GM10266 (cell line): ENCODE measurements at regions not wholly inside any gene's neighbourhood (a gene's known extent, or its start where the extent isn't known, plus 50 kb on each side); places are given as distances from the start of the nearest gene placed in this dataset.
"Not testable (repeated sequence)": the region's sequence is repeated elsewhere in the genome, so short reads cannot be mapped to it uniquely, and the experiment has no call there.

ENCODE experiments used
- DNase-seq: peaks from one replicate; pipeline ENCODE4 v3.0.0; 2012; ENCODE audit errors: extremely low spot score
- TF ChIP-seq, protein P1 (sequence below): IDR thresholded peaks from 2 replicates; pipeline ENCODE4 v1.5.1; 2012; ENCODE audit warnings: mild to moderate bottlenecking, low read depth; ENCODE audit not compliant: control insufficient read depth, insufficient read depth; ENCODE audit errors: missing control alignments

- peak; percentile 13 for DNase-seq
- TF ChIP-seq, protein P1, sequence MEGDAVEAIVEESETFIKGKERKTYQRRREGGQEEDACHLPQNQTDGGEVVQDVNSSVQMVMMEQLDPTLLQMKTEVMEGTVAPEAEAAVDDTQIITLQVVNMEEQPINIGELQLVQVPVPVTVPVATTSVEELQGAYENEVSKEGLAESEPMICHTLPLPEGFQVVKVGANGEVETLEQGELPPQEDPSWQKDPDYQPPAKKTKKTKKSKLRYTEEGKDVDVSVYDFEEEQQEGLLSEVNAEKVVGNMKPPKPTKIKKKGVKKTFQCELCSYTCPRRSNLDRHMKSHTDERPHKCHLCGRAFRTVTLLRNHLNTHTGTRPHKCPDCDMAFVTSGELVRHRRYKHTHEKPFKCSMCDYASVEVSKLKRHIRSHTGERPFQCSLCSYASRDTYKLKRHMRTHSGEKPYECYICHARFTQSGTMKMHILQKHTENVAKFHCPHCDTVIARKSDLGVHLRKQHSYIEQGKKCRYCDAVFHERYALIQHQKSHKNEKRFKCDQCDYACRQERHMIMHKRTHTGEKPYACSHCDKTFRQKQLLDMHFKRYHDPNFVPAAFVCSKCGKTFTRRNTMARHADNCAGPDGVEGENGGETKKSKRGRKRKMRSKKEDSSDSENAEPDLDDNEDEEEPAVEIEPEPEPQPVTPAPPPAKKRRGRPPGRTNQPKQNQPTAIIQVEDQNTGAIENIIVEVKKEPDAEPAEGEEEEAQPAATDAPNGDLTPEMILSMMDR: no peak
These were observed 366.0 kb upstream of the RGS6 start for GRCh38 chr14:71566276-71566675.

DNA sequence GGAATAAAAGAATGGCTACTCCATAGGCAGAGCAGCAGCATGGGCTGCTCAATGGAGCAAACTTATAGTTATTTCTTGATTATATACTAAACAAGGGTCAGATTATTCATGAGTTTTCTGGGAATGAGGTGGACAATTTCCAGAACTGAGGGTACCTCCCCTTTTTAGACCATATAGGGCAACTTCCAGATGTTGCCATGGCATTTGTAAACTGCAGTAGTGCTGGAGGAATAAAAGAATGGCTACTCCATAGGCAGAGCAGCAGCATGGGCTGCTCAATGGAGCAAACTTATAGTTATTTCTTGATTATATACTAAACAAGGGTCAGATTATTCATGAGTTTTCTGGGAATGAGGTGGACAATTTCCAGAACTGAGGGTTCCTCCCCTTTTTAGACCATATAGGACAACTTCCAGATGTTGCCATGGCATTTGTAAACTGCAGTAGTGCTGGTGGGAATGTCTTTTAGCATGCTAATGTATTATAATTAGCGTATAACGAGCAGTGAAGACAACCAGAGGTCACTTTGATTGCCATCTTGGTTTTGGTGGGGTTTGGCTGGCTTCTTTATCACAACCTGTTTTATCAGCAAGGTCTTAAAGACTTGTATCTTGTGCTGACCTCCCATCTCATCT is 364.6 kb upstream of the RGS6 start:
- DNase-seq: not testable (repeated sequence)

GRCh38 chr14:71574976-71575375 is 357.3 kb upstream of the RGS6 start:
- TF ChIP-seq, protein P1: no peak
- no peak for DNase-seq

GRCh38 chr14:71576472-71576871 is 355.8 kb upstream of the RGS6 start:
- TF ChIP-seq, protein P1: no peak
- DNase-seq: no peak

DNA sequence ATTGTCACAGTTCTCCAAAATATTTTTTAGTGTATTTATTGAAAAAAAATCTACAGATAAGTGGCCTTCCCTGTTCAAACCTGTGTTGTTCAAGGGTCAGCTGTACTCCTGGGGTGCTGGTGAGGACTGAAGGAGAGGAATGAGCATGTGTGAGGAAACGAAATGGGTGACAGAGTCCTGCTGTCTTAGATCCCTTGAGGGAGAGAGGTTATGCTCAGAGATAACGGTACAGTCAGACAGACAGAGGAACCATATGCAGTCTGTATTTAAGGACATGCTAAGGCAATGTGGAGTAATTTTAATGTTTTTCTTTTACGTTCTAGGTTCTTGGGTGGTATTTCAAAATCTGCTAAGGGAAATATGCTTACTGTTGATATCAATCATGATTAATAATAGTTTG is 352.9 kb upstream of the RGS6 start:
- TF ChIP-seq, protein P1: no peak
- no peak for DNase-seq

DNA sequence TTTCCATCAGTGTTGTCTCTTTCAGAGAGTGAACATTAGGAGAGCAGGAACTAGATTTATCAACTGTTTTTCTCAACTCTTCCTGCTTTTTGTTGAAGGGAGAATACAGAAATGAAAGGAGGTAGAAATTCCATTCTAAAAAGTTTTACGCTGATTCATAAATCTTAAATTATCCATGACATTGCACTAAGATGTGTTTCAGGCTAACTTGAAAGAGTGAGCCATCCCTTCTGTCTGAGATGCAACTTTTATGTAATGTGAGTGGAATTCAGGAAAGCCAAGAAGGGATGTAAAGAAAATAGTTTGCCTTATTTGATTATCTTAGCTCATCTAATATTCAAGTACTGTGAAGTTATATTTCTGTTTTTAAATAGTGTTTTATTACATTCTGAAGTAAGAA is 349.5 kb upstream of the RGS6 start:
- TF ChIP-seq, protein P1: no peak
- DNase-seq: no peak

DNA sequence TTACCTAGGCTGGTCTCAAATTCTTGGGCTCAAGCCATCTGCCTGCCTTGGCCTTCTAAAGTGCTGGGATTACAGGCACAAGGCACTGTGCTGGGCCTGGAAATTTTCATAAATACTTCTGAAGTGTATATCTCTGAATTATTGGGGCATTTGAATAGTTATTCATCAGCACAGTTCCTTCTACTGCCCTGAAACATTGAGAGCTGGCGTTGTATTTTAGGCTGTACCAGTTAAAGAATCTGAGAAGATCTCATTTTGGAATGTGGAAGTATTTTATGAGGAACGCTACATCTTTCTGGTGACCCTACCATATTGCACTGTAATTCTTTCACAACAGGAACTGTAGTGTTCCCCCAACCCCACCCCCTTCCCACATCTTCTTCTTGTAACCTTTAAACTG is 349.0 kb upstream of the RGS6 start:
- no peak for DNase-seq
- TF ChIP-seq, protein P1: no peak

DNA sequence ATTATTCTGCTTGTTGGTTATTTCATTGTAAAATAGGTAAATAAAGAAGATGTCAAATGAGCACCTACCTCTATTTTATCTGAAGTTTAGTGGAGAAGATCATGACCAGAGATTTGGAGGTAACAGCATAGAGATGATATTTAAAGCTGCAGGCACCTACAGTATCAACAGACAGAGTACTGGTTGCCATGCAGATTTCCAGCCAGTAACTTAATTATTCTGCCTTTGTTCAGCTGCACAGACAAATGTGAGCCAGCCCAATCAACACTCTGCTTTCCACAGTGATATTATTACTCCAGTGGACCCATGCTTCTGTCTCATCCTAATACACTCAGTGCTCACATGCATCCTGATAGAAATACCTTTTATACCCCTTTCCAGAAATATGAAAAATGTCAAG is 348.5 kb upstream of the RGS6 start:
- no peak for DNase-seq
- TF ChIP-seq, protein P1: no peak
